AG20443 (cell line): ENCODE measurements at regions not wholly inside any gene's neighbourhood (a gene's known extent, or its start where the extent isn't known, plus 50 kb on each side); places are given as distances from the start of the nearest gene placed in this dataset.

Source experiments
- DNase-seq: peaks from one replicate; pipeline ENCODE4 v3.0.0; 2012; ENCODE audit warnings: low spot score, mixed read lengths

GRCh38 chr2:167501618-167502017, 613.3 kb downstream of the XIRP2 start:
- DNase-seq: no peak

GRCh38 chr2:167493862-167494261, 605.6 kb downstream of the XIRP2 start:
- no peak for DNase-seq

- no peak for DNase-seq
Measured at GRCh38 chr2:167492486-167492885, 604.2 kb downstream of the XIRP2 start.

- DNase-seq: no peak
Measured at GRCh38 chr2:167491788-167492187, 603.5 kb downstream of the XIRP2 start.

GRCh38 chr2:167490455-167490854, 602.2 kb downstream of the XIRP2 start:
- no peak for DNase-seq

GRCh38 chr2:167489325-167489724, 601.0 kb downstream of the XIRP2 start:
- DNase-seq: no peak

GRCh38 chr2:167487728-167488127, 599.4 kb downstream of the XIRP2 start:
- DNase-seq: no peak

GRCh38 chr2:167484875-167485274, 596.6 kb downstream of the XIRP2 start:
- no peak for DNase-seq

GRCh38 chr2:167480986-167481309, 592.7 kb downstream of the XIRP2 start:
- no peak for DNase-seq

- no peak for DNase-seq
Measured at GRCh38 chr2:167480232-167480985, 592.1 kb downstream of the XIRP2 start.

GRCh38 chr2:167478196-167478595, 589.9 kb downstream of the XIRP2 start:
- no peak for DNase-seq

- DNase-seq: no peak
Measured at GRCh38 chr2:167475791-167476190, 587.5 kb downstream of the XIRP2 start.

GRCh38 chr2:167471734-167472133, 583.5 kb downstream of the XIRP2 start:
- DNase-seq: no peak

- no peak for DNase-seq
Measured at GRCh38 chr2:167471332-167471731, 583.1 kb downstream of the XIRP2 start.

GRCh38 chr2:167462379-167462778, 574.1 kb downstream of the XIRP2 start:
- no peak for DNase-seq

GRCh38 chr2:167454036-167454435, 565.8 kb downstream of the XIRP2 start:
- no peak for DNase-seq

- DNase-seq: no peak
Measured at GRCh38 chr2:167451496-167452289, 563.4 kb downstream of the XIRP2 start.

- DNase-seq: no peak
Measured at GRCh38 chr2:167450364-167450763, 562.1 kb downstream of the XIRP2 start.

- no peak for DNase-seq
Measured at GRCh38 chr2:167440382-167440781, 552.1 kb downstream of the XIRP2 start.

GRCh38 chr2:167438206-167438605, 549.9 kb downstream of the XIRP2 start:
- DNase-seq: no peak

- no peak for DNase-seq
Measured at GRCh38 chr2:167431949-167432348, 543.7 kb downstream of the XIRP2 start.

GRCh38 chr2:167430447-167430846, 542.2 kb downstream of the XIRP2 start:
- DNase-seq: no peak
